HUES6 (cell line): ENCODE measurements at regions not wholly inside any gene's neighbourhood (a gene's known extent, or its start where the extent isn't known, plus 50 kb on each side); places are given as distances from the start of the nearest gene placed in this dataset.

ENCODE experiments used
- H3K27ac ChIP-seq: 2 replicates; pipeline ENCODE4 v1.7.0; 2013; ENCODE audit warnings: low read depth, mild to moderate bottlenecking, low read length, inconsistent platforms
- H3K27me3 ChIP-seq: 2 replicates; pipeline ENCODE4 v1.6.1; 2013; ENCODE audit warnings: low read length; ENCODE audit not compliant: control insufficient read depth, insufficient read depth
- H3K36me3 ChIP-seq: 2 replicates; pipeline ENCODE4 v1.6.1; 2013; ENCODE audit warnings: low read length; ENCODE audit not compliant: control insufficient read depth, insufficient read depth
- H3K4me1 ChIP-seq: 2 replicates; pipeline ENCODE4 v1.6.1; 2013; ENCODE audit warnings: low read length; ENCODE audit not compliant: control insufficient read depth, insufficient read depth
- H3K4me3 ChIP-seq: 2 replicates; pipeline ENCODE4 v1.5.1; 2013; ENCODE audit warnings: low read depth, low read length
- H3K9ac ChIP-seq: one replicate; pipeline ENCODE4 v1.6.1; 2013; ENCODE audit warnings: mild to moderate bottlenecking, low read length
- H3K9me3 ChIP-seq: 2 replicates; pipeline ENCODE4 v1.6.1; 2013; ENCODE audit warnings: low read depth, low read length; ENCODE audit not compliant: control insufficient read depth, insufficient read depth

DNA sequence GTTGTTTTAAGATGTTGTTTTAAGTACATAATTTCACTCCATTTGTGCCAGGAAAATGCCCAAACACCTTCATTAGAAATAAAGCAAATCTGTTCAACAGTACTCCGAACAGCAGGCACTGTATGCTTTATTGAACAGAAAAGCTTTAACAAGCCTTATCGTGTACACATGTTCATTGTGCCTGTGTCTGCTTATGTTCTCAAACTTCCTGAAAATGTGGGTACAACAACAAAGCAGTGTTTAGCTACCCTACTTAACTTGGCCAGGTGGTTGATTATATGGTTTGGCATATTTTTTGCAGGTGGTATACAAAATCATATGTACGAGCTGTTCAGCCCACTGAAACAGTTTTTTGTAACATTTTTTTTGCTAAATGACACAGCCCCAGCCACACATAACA, 718.0 kb downstream of the DACH1 start:
- Histone ChIP-seq H3K36me3 (no peaks in the 10 kb centered on the region), H3K9me3 (no peaks in the 10 kb centered on the region), H3K4me1 (no peaks in the 10 kb centered on the region), H3K27ac (no peak overlapping the region), H3K27me3 (no peaks in the 10 kb centered on the region), H3K9ac (no peak overlapping the region), H3K4me3 (no peak overlapping the region)

DNA sequence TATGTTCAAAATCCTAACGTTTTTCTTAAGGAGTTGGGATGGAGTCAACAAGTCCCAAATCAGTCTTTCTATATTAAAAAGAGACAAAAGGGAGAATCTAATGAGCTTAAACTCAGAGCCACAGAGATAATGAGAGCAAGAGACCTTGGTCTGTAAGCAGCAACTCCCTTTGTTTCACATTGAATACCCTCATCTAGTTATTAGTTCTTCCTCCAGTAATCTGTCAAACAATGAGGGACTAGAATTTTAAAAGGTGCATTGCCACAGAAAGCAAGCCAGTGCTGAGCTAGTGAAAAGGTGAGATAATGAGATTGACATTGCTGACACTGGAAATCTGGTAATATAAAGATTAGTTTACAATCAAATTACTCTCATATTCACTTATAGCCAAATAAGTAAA, 718.6 kb downstream of the DACH1 start:
- Histone ChIP-seq H3K4me1 (no peaks in the 10 kb centered on the region), H3K9me3 (no peaks in the 10 kb centered on the region), H3K36me3 (no peaks in the 10 kb centered on the region), H3K27ac (no peak overlapping the region), H3K27me3 (no peaks in the 10 kb centered on the region), H3K4me3 (no peak overlapping the region), H3K9ac (no peak overlapping the region)

DNA sequence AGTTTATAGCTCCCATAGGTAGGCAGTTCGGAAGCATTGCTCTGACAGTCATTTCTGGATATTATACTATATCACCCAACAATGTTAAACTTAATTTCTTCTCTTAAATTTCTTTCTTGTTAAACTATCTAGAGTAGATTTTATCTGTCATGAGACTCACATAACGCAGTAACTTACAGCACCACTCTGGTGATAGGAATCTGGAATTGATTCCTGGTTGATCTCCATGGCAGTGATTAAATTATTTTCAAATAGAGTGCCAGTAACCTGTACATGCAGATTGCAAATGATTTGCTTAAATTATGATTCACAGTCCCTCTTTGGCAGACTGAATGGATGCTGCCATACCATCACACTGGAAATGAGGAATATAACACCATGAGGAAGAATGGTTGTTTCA, 722.1 kb downstream of the DACH1 start:
- no peaks in the 10 kb centered on the region for H3K9me3 ChIP-seq
- no peak overlapping the region for H3K27ac ChIP-seq
- H3K4me1 ChIP-seq = no peaks in the 10 kb centered on the region
- H3K36me3 ChIP-seq = no peaks in the 10 kb centered on the region
- no peak overlapping the region for H3K4me3 ChIP-seq
- no peaks in the 10 kb centered on the region; the same call in 1 of the 2 replicates for H3K27me3 ChIP-seq
- H3K9ac ChIP-seq = no peak overlapping the region

DNA sequence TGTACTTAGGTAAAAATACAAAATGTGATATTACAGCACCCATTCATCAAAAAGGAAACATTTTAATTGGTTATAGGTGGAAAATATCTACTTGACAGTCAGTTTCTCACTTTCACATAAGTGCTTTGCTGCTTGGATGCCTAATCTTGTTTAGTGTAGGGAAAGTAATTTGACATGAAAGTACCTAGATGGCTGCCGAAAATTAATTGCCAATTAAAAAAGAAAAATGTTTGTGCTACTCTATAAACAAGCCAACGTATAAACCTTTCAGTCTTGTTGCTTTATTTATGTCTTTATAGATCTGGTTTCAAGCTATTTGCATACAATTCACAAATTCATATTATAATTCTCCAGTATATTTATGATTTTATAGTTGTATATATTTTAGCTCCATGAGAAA, 729.9 kb downstream of the DACH1 start:
- Histone ChIP-seq H3K4me3 (no peak overlapping the region), H3K4me1 (no peaks in the 10 kb centered on the region), H3K27me3 (no peaks in the 10 kb centered on the region; the same call in 1 of the 2 replicates), H3K27ac (no peak overlapping the region), H3K9me3 (no peaks in the 10 kb centered on the region), H3K36me3 (no peaks in the 10 kb centered on the region), H3K9ac (no peak overlapping the region)

DNA sequence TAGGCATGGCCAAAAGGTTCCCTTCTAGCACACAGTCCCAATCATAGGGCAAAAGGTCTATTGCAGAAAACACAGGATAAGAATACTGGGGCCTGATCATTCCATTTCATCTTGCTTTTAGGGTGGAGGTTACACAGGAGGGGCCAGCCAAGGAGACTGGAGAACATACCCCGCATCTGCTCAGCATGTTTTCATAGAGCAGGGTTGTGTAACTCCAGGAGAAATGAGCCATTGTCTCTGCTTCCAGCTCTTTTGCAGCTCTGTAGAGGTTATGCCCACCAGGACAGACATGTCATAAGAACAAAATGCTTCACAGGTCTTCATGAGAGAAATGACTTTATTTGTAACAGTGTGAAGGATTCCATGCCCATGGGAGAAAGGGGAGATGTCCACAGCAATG, 742.8 kb downstream of the DACH1 start:
- no peaks in the 10 kb centered on the region for H3K9me3 ChIP-seq
- no peaks in the 10 kb centered on the region for H3K27me3 ChIP-seq
- no peaks in the 10 kb centered on the region for H3K4me1 ChIP-seq
- H3K9ac ChIP-seq = no peak overlapping the region
- H3K4me3 ChIP-seq = no peak overlapping the region
- no peak overlapping the region for H3K27ac ChIP-seq
- H3K36me3 ChIP-seq = no peaks in the 10 kb centered on the region

DNA sequence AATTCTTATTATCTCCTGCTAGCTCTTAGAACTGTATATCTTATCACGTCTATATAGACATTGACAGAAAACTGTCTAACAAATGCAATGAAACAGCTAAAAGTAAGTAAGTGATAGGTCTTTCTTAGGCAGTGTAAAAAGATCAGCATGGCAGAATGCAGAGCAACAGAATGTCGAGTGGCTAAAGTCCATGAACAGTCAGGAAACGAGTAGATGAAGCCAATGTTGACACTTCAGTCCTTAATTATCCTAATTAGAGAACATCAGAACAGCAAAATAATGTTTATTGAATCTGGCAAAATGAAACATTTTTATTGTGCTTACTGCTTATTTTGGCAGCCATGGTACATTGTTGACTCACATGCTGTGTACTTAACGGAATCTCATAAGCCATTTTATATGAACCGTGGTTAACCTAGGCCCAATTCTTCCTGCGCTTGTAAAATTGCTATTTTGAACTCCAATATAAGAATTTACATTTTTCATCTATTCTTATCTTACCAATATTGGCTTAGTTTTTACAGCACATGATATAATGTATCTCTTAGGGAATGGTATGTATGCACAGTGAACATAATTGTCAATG, 748.1 kb downstream of the DACH1 start:
- Histone ChIP-seq H3K9ac (no peak overlapping the region), H3K36me3 (no peaks in the 10 kb centered on the region), H3K27ac (no peak overlapping the region), H3K4me1 (no peaks in the 10 kb centered on the region), H3K27me3 (no peaks in the 10 kb centered on the region), H3K4me3 (no peak overlapping the region), H3K9me3 (no peaks in the 10 kb centered on the region)

DNA sequence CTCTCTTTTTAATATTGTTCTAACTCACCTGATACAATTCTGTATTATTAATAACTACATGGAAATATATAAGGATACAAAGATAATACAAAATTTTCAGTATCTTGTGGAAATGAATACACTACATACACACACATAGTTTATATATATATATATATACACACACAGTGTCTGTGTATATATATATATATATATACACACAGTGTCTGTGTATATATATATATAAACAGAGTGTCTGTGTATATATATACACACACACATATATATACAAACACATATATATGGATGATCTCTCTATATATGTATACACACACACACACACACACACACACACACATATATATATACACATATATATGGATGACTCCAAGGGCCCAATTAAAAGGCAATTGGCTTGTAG, 749.1 kb downstream of the DACH1 start:
- Histone ChIP-seq H3K9me3 (no peaks in the 10 kb centered on the region), H3K9ac (no peak overlapping the region), H3K27ac (no peak overlapping the region), H3K4me3 (no peak overlapping the region), H3K4me1 (no peaks in the 10 kb centered on the region), H3K27me3 (no peaks in the 10 kb centered on the region), H3K36me3 (no peaks in the 10 kb centered on the region)

DNA sequence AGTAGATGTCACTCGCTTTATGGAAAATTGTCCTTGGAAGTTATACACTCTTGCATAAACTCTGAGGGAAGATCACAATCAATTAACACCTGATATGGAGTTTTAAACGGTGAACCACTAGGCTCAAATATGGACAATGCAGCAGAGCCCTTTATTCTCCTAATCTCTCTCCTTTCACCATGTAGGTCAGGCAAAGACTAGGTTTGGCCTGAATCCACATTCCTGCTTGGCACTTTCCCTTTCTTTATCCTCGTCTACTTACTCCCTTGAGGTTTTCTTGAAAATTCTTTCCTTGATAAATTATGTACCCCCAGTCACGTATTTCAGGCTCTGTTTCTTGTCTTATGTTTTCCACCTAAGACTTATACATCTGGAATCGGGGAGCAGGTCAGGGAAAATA, 751.7 kb downstream of the DACH1 start:
- no peaks in the 10 kb centered on the region for H3K36me3 ChIP-seq
- H3K4me1 ChIP-seq = no peaks in the 10 kb centered on the region
- no peak overlapping the region for H3K4me3 ChIP-seq
- H3K9ac ChIP-seq = no peak overlapping the region
- H3K27me3 ChIP-seq = no peaks in the 10 kb centered on the region
- no peaks in the 10 kb centered on the region for H3K9me3 ChIP-seq
- H3K27ac ChIP-seq = no peak overlapping the region

DNA sequence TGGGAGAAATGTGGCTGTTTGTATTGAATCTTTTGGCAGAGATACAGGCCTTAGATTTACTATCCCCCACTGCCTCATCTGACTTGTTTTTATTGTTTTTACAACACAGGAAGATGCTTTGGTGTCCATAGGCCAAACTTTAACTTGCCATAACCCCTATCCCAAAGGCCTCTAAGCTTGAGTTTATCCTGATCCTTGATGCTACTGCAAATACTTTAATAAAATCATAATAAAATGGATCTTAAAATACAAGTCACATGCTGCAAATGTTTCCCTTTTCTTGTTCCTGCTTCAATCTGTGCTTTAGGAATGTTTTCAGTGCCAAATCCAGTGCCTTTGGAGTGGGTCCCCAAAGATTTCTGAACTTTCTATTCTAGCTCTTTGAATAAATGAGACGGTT, 770.6 kb downstream of the DACH1 start:
- Histone ChIP-seq H3K9ac (no peak overlapping the region), H3K36me3 (no peaks in the 10 kb centered on the region), H3K4me3 (no peak overlapping the region), H3K9me3 (no peaks in the 10 kb centered on the region), H3K27ac (no peak overlapping the region), H3K4me1 (no peaks in the 10 kb centered on the region), H3K27me3 (no peaks in the 10 kb centered on the region)

DNA sequence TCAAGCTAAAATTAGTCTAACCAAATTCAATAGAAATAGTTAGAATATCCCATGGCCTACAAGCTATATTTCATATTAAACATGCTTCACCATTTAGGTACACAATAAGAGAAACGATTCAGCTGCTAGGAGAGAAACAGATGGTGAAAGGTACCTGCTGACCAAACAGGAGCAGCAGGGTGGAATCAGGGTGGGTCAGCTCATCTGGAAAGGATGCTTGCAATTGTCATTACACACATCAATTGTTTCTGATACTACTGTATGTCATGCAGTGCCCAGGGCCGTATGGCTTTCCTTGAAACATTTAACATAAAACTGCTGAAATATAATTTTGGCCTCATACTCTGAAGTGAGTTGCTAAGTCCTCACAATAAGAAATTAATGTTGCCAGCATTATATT, 776.0 kb downstream of the DACH1 start:
- Histone ChIP-seq H3K4me3 (no peak overlapping the region), H3K9me3 (no peaks in the 10 kb centered on the region), H3K27ac (no peak overlapping the region)

DNA sequence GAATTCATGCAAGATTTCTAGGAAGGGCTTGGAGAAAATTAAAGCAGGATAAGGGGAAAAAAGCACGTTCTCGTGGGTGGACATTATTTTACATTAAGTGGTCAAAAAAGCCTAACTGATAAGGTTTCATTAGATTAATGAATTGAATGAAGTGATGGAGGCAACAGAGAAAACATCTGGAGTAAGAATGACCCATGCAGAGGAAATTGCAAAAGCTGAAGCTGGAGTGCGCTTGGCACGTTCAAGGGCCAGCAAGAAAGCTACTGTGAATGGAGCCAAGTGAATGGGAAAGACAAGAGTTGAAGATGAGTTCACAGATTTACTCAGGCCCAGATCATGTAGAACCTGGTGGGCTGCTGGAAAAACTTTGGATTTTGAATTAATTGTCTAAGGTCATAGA, 777.9 kb downstream of the DACH1 start:
- no peaks in the 10 kb centered on the region for H3K36me3 ChIP-seq
- H3K27ac ChIP-seq = no peak overlapping the region
- H3K9me3 ChIP-seq = no peaks in the 10 kb centered on the region
- H3K4me1 ChIP-seq = no peaks in the 10 kb centered on the region
- H3K4me3 ChIP-seq = no peak overlapping the region
- no peak overlapping the region for H3K9ac ChIP-seq
- H3K27me3 ChIP-seq = no peaks in the 10 kb centered on the region

More for the DNA sequence above, 776.0 kb downstream of the DACH1 start:
- no peak overlapping the region for H3K9ac ChIP-seq
- H3K27me3 ChIP-seq = no peaks in the 10 kb centered on the region
- H3K4me1 ChIP-seq = no peaks in the 10 kb centered on the region
- H3K36me3 ChIP-seq = no peaks in the 10 kb centered on the region

DNA sequence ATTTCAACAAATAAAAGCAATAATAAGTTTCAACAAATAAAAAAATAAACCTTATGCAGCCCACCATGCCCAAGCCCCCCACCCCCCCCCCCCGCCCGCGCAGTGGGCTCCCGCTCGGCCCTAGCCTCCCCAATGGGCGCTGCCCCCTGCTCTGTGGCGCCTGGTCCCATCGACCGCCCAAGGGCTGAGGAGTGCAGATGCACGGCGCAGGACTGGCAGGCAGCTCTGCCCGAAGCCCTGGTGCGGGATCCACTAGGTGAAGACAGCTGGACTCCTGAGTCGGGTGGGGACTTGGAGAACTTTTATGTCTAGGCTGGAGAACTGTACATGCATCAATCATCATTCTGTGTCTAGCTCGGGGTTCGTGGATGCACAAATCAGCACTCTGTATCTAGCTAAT, 779.6 kb downstream of the DACH1 start:
- Histone ChIP-seq H3K9me3 (no peaks in the 10 kb centered on the region), H3K9ac (no peak overlapping the region), H3K27ac (no peak overlapping the region), H3K4me1 (no peaks in the 10 kb centered on the region), H3K27me3 (no peaks in the 10 kb centered on the region), H3K36me3 (no peaks in the 10 kb centered on the region), H3K4me3 (no peak overlapping the region)
